GM23248 (cell line): ENCODE measurements at regions not wholly inside any gene's neighbourhood (a gene's known extent, or its start where the extent isn't known, plus 50 kb on each side); places are given as distances from the start of the nearest gene placed in this dataset.
"Not testable (repeated sequence)": the region's sequence is repeated elsewhere in the genome, so short reads cannot be mapped to it uniquely, and the experiment has no call there.

Experiments used
- DNase-seq: peaks from one replicate; pipeline ENCODE4 v3.0.0-alpha.2; 2015
- H2AFZ ChIP-seq: fragments of 200-600 bp; sonication (generic); 2 replicates; pipeline ENCODE4 v1.6.1; 2016; ENCODE audit warnings: antibody characterized with exemption
- H3F3A ChIP-seq: fragments of 200-600 bp; sonication (generic); 2 replicates; pipeline ENCODE4 v1.6.1; 2016; ENCODE audit warnings: mild to moderate bottlenecking, antibody characterized with exemption, mixed run types; ENCODE audit not compliant: insufficient read depth
- H3K27ac ChIP-seq: fragments of 200-600 bp; sonication (generic); 2 replicates; pipeline ENCODE4 v1.5.1; 2016; ENCODE audit warnings: mild to moderate bottlenecking
- H3K27me3 ChIP-seq: fragments of 200-600 bp; sonication (generic); replicated peaks from 2 replicates; pipeline ENCODE4 v1.6.1; 2016; ENCODE audit warnings: mild to moderate bottlenecking; ENCODE audit not compliant: insufficient read depth
- H3K36me3 ChIP-seq: fragments of 200-600 bp; sonication (generic); 2 replicates; pipeline ENCODE4 v1.6.1; 2016; ENCODE audit warnings: low read depth, mild to moderate bottlenecking
- H3K4me1 ChIP-seq: fragments of 200-600 bp; sonication (generic); 2 replicates; pipeline ENCODE4 v1.6.1; 2016; ENCODE audit warnings: mild to moderate bottlenecking; ENCODE audit not compliant: insufficient read depth
- H3K4me2 ChIP-seq: fragments of 200-600 bp; sonication (generic); one replicate; pipeline ENCODE4 v1.6.1; 2016; ENCODE audit warnings: mild to moderate bottlenecking; ENCODE audit not compliant: unreplicated experiment
- H3K4me3 ChIP-seq: fragments of 200-600 bp; sonication (generic); 2 replicates; pipeline ENCODE4 v1.5.1; 2016; ENCODE audit warnings: mild to moderate bottlenecking
- H3K79me2 ChIP-seq: fragments of 200-600 bp; sonication (generic); 2 replicates; pipeline ENCODE4 v1.6.1; 2016; ENCODE audit warnings: mild to moderate bottlenecking; ENCODE audit not compliant: insufficient read depth
- H3K9ac ChIP-seq: fragments of 200-600 bp; sonication (generic); 2 replicates; pipeline ENCODE4 v1.6.1; 2016; ENCODE audit warnings: mild to moderate bottlenecking
- H3K9me2 ChIP-seq: fragments of 200-600 bp; sonication (generic); 2 replicates; pipeline ENCODE4 v1.6.1; 2016; ENCODE audit warnings: mixed run types, mild to moderate bottlenecking, moderate library complexity; ENCODE audit not compliant: insufficient read depth
- H3K9me3 ChIP-seq: fragments of 200-600 bp; sonication (generic); one replicate; pipeline ENCODE4 v1.6.1; 2017; ENCODE audit warnings: low read depth
- H4K20me1 ChIP-seq: fragments of 200-600 bp; sonication (generic); 2 replicates; pipeline ENCODE4 v1.6.0; 2016; ENCODE audit not compliant: insufficient read depth
- EZH2 ChIP-seq: fragments of 200-600 bp; sonication (generic); IDR thresholded peaks from 2 replicates; pipeline ENCODE4 v1.6.1; 2018; ENCODE audit warnings: antibody characterized with exemption, mild to moderate bottlenecking; ENCODE audit not compliant: insufficient read depth, poor library complexity, severe bottlenecking
- EZH2phosphoT487 ChIP-seq: fragments of 200-600 bp; sonication (generic); IDR thresholded peaks from 2 replicates; pipeline ENCODE4 v1.6.1; 2018; ENCODE audit warnings: antibody characterized with exemption, moderate library complexity, mild to moderate bottlenecking, low read depth; ENCODE audit not compliant: insufficient read depth
- whole genome bisulfite sequencing, 2 experiments: methylation state at CpG; one replicate each; pipeline ENCODE4 v1.1.6; 2015 to 2017; ENCODE audit warnings: low lambda C conversion rate in 2 of 2, low coverage in 1 of 2; ENCODE audit errors: missing lambda C conversion rate in 2 of 2; 5-methylcytosine and 5-hydroxymethylcytosine counted together
- in situ Hi-C: fragments of 300-500 bp; cut with MboI; formaldehyde crosslinking; loops from 2 replicates; pipeline ENCODE4 v1.15.0; 2020

- TF ChIP-seq EZH2phosphoT487, result no peak
- TF ChIP-seq EZH2, result no peak
- peaks cover 52% of the 10 kb centered on the region for H3K27me3 ChIP-seq
- no peak overlapping the region for H3K4me3 ChIP-seq
- no peak overlapping the region for H3K9ac ChIP-seq
- H3K9me2 ChIP-seq, result no peaks in the 10 kb centered on the region
- DNase-seq, result no peak
- no peak overlapping the region for H3K4me2 ChIP-seq
- H3K79me2 ChIP-seq, result no peaks in the 10 kb centered on the region
- WGBS, 2 experiments, result 5 to 10% methylated on average over 4 of the region's 4 CpGs
- in situ Hi-C loops, result loop anchor here (25.0 kb wide), 2 partner anchors 179 to 254 kb away; no protein-coding TSS in a partner anchor
- no peak overlapping the region for H2AFZ ChIP-seq
- H3K36me3 ChIP-seq, result no peaks in the 10 kb centered on the region
- no peak overlapping the region for H3K27ac ChIP-seq
- no peaks in the 10 kb centered on the region for H4K20me1 ChIP-seq
- H3K9me3 ChIP-seq, result no peaks in the 10 kb centered on the region
- H3K4me1 ChIP-seq, result peaks cover 8% of the 10 kb centered on the region
- H3F3A ChIP-seq, result peaks cover 14% of the 10 kb centered on the region
Observed at GRCh38 chr3:69683082-69683806, 56.0 kb upstream of the MITF start.

GRCh38 chr3:69677456-69677855 lies 61.8 kb upstream of the MITF start:
- H3F3A ChIP-seq, H3K27ac ChIP-seq, H3K4me2 ChIP-seq, H3K36me3 ChIP-seq, H2AFZ ChIP-seq, H3K9me3 ChIP-seq, DNase-seq, H3K9ac ChIP-seq, H3K79me2 ChIP-seq, H3K4me1 ChIP-seq, H4K20me1 ChIP-seq, H3K4me3 ChIP-seq, H3K9me2 ChIP-seq: not testable (repeated sequence)
- 90 to 92% methylated on average over 16 to 28 of the region's 30 CpGs for WGBS, 2 experiments
- in situ Hi-C loops, result loop anchor here (25.0 kb wide), 2 partner anchors 185 to 260 kb away; no protein-coding TSS in a partner anchor
- peaks cover 38% of the 10 kb centered on the region for H3K27me3 ChIP-seq

GRCh38 chr3:69675786-69676530 lies 63.3 kb upstream of the MITF start:
- Histone ChIP-seq H3K4me3 (no peak overlapping the region), H3K36me3 (no peaks in the 10 kb centered on the region), H2AFZ (no peak overlapping the region), H3K27ac (no peak overlapping the region), H3K4me1 (no peaks in the 10 kb centered on the region), H4K20me1 (no peaks in the 10 kb centered on the region), H3K4me2 (no peak overlapping the region), H3K9ac (no peak overlapping the region), H3F3A (no peaks in the 10 kb centered on the region), H3K9me2 (no peaks in the 10 kb centered on the region), H3K27me3 (peaks cover 37% of the 10 kb centered on the region), H3K9me3 (no peaks in the 10 kb centered on the region), H3K79me2 (no peaks in the 10 kb centered on the region)
- no peak for DNase-seq
- TF ChIP-seq EZH2phosphoT487 (no peak), EZH2 (no peak)
- in situ Hi-C loops, result loop anchor here (25.0 kb wide), 2 partner anchors 186 to 261 kb away; no protein-coding TSS in a partner anchor
- 51 to 62% methylated on average over 6 of the region's 6 CpGs for WGBS, 2 experiments

- H3K36me3 ChIP-seq, result no peaks in the 10 kb centered on the region
- H3K9me2 ChIP-seq, result no peaks in the 10 kb centered on the region
- DNase-seq, result no peak
- no peak overlapping the region for H3K9ac ChIP-seq
- no peak overlapping the region for H2AFZ ChIP-seq
- H3K79me2 ChIP-seq, result no peaks in the 10 kb centered on the region
- H4K20me1 ChIP-seq, result no peaks in the 10 kb centered on the region
- H3F3A ChIP-seq, result no peaks in the 10 kb centered on the region
- no peaks in the 10 kb centered on the region for H3K4me1 ChIP-seq
- H3K4me2 ChIP-seq, result no peak overlapping the region
- no peak overlapping the region for H3K4me3 ChIP-seq
- H3K27me3 ChIP-seq, result peaks cover 29% of the 10 kb centered on the region
- 78 to 79% methylated on average over 3 of the region's 3 CpGs for WGBS, 2 experiments
- no peak overlapping the region for H3K27ac ChIP-seq
- in situ Hi-C loops, result loop anchor here (25.0 kb wide), 4 partner anchors 188 to 512 kb away; no protein-coding TSS in a partner anchor
- TF ChIP-seq EZH2 (no peak), EZH2phosphoT487 (no peak)
- H3K9me3 ChIP-seq, result no peaks in the 10 kb centered on the region
Observed at GRCh38 chr3:69674752-69675151, 64.5 kb upstream of the MITF start.
